ENCODE measurements at regions not wholly inside any gene's neighbourhood (a gene's known extent, or its start where the extent isn't known, plus 50 kb on each side); places are given as distances from the start of the nearest gene placed in this dataset.
"Not testable (repeated sequence)": the region's sequence is repeated elsewhere in the genome, so short reads cannot be mapped to it uniquely, and the experiment has no call there.

DNA sequence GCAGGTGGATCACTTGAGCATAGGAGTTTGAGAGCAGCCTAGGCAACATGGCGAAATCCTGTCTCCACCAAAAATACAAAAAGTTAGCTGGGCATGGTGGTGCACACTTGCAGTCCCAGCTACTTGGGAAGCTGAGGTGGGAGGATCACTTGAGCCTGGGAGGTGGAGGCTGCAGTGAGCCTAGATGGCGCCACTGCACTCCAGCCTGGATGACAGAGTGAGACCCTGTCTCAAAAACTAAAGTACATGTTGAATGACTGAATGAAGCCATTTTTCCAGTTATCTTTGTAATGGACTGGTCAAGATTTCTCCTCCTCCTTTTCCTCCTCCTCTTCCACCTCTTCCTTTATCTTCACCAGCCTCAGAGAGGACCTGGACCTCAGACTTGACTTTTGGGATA lies 272.0 kb downstream of the SMAD2 start:
- ATAC-seq (ENCODE audit: insufficient read depth, low read depth), result no peak
- TF ChIP-seq EZH2 (IDR thresholded peaks at IDR 0.05; ENCODE audit: borderline replicate concordance, low read depth, low read length, severe bottlenecking) (no peak), CTCF (IDR thresholded peaks at IDR 0.05; ENCODE audit: borderline replicate concordance, extremely low read depth, low read length, poor library complexity, severe bottlenecking) (no peak)

GRCh38 chr18:47654988-47655387 lies 275.5 kb downstream of the SMAD2 start:
- H3K27me3 ChIP-seq (ENCODE audit: insufficient read depth, low read length, poor library complexity), result peaks cover 12% of the 10 kb centered on the region
- no peak overlapping the region for H3K9ac ChIP-seq (ENCODE audit: low read depth, low read length)
- no peak overlapping the region for H3K4me3 ChIP-seq (ENCODE audit: low read depth in 1 of 2, low read length in 2 of 2)
- no peak overlapping the region for H2AFZ ChIP-seq (ENCODE audit: low read depth, low read length)
- ATAC-seq (ENCODE audit: insufficient read depth, low read depth) (no peak), DNase-seq (no peak)
- no peaks in the 10 kb centered on the region for H3K4me1 ChIP-seq (ENCODE audit: insufficient read depth, low read length)
- no peaks in the 10 kb centered on the region for H3K9me3 ChIP-seq (ENCODE audit: insufficient read depth, low read length, severe bottlenecking)
- no peaks in the 10 kb centered on the region for H4K20me1 ChIP-seq (ENCODE audit: insufficient read depth, low read length)
- no peaks in the 10 kb centered on the region for H3K79me2 ChIP-seq (ENCODE audit: insufficient read depth, low read length)
- H3K27ac ChIP-seq (ENCODE audit: low read length), result no peak overlapping the region
- H3K36me3 ChIP-seq (ENCODE audit: insufficient read depth, low read length), result no peaks in the 10 kb centered on the region
- H3K4me2 ChIP-seq (ENCODE audit: insufficient read depth, low read length), result no peak overlapping the region
- no peak for TF ChIP-seq EZH2 (IDR thresholded peaks at IDR 0.05; ENCODE audit: borderline replicate concordance, low read depth, low read length, severe bottlenecking)
- no peak for TF ChIP-seq CTCF (IDR thresholded peaks at IDR 0.05; ENCODE audit: borderline replicate concordance, extremely low read depth, low read length, poor library complexity, severe bottlenecking)

More for the DNA sequence above, 272.0 kb downstream of the SMAD2 start:
- Histone ChIP-seq H3K4me3 (ENCODE audit: low read depth in 1 of 2, low read length in 2 of 2) (no peak overlapping the region), H3K79me2 (ENCODE audit: insufficient read depth, low read length) (no peaks in the 10 kb centered on the region), H3K27ac (ENCODE audit: low read length) (no peak overlapping the region), H3K9ac (ENCODE audit: low read depth, low read length) (no peak overlapping the region), H3K4me2 (ENCODE audit: insufficient read depth, low read length) (no peak overlapping the region), H4K20me1 (ENCODE audit: insufficient read depth, low read length) (no peaks in the 10 kb centered on the region), H3K9me3 (ENCODE audit: insufficient read depth, low read length, severe bottlenecking) (no peaks in the 10 kb centered on the region), H2AFZ (ENCODE audit: low read depth, low read length) (no peak overlapping the region), H3K4me1 (ENCODE audit: insufficient read depth, low read length) (no peaks in the 10 kb centered on the region), H3K36me3 (ENCODE audit: insufficient read depth, low read length) (no peaks in the 10 kb centered on the region), H3K27me3 (ENCODE audit: insufficient read depth, low read length, poor library complexity) (peaks cover 9% of the 10 kb centered on the region)
- no peak for DNase-seq

DNA sequence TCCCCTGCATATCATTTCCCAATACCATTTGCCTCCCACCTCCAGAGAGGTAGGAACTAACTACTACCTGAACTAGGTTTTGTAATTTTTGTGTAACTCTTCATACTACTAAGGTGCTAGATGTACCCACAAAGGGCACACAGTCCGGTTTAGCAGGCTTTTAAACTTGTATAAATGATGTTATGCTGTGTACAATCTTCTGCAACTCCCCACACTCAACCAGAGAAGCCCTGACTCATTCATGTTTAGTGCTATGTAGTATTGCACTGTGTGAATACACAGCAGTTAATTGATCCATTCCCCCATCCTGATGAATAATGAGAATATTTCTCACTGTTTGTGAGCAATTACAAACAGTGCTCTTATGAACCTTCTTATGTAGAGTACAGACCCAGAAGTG lies 285.6 kb downstream of the SMAD2 start:
- H3K27ac ChIP-seq (ENCODE audit: low read length), result no peak overlapping the region
- no peaks in the 10 kb centered on the region for H3K4me1 ChIP-seq (ENCODE audit: insufficient read depth, low read length)
- H3K27me3 ChIP-seq (ENCODE audit: insufficient read depth, low read length, poor library complexity), result peaks cover 3% of the 10 kb centered on the region
- H3K4me3 ChIP-seq (ENCODE audit: low read depth in 1 of 2, low read length in 2 of 2), result no peak overlapping the region
- H3K9me3 ChIP-seq (ENCODE audit: insufficient read depth, low read length, severe bottlenecking), result no peaks in the 10 kb centered on the region
- DNase-seq (no peak), ATAC-seq (ENCODE audit: insufficient read depth, low read depth) (no peak)
- H2AFZ ChIP-seq (ENCODE audit: low read depth, low read length), result no peak overlapping the region
- H3K4me2 ChIP-seq (ENCODE audit: insufficient read depth, low read length), result no peak overlapping the region
- H4K20me1 ChIP-seq (ENCODE audit: insufficient read depth, low read length), result no peaks in the 10 kb centered on the region
- H3K79me2 ChIP-seq (ENCODE audit: insufficient read depth, low read length), result no peaks in the 10 kb centered on the region
- TF ChIP-seq EZH2 (IDR thresholded peaks at IDR 0.05; ENCODE audit: borderline replicate concordance, low read depth, low read length, severe bottlenecking) (no peak), CTCF (IDR thresholded peaks at IDR 0.05; ENCODE audit: borderline replicate concordance, extremely low read depth, low read length, poor library complexity, severe bottlenecking) (no peak)
- H3K9ac ChIP-seq (ENCODE audit: low read depth, low read length), result no peak overlapping the region
- no peaks in the 10 kb centered on the region for H3K36me3 ChIP-seq (ENCODE audit: insufficient read depth, low read length)

DNA sequence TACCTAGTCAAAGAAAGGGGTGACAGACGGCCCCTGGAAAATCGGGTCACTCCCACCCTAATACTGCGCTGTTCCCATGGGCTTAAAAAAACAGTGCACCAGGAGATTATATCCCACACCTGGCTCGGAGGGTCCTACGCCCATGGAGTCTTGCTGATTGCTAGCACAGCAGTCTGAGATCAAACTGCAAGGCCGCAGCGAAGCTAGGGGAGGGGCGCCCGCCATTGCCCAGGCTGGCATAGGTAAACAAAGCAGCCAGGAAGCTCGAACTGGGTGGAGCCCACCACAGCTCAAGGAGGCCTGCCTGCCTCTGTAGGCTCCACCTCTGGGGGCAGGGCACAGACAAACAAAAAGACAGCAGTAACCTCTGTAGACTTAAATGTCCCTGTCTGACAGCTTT lies 292.9 kb downstream of the SMAD2 start:
- H3K27ac ChIP-seq (ENCODE audit: low read length); H3K4me1 ChIP-seq (ENCODE audit: insufficient read depth, low read length); H3K4me2 ChIP-seq (ENCODE audit: insufficient read depth, low read length); DNase-seq; H3K9ac ChIP-seq (ENCODE audit: low read depth, low read length); H3K4me3 ChIP-seq (ENCODE audit: low read depth in 1 of 2, low read length in 2 of 2); H3K79me2 ChIP-seq (ENCODE audit: insufficient read depth, low read length); ATAC-seq (ENCODE audit: insufficient read depth, low read depth); H3K27me3 ChIP-seq (ENCODE audit: insufficient read depth, low read length, poor library complexity); H2AFZ ChIP-seq (ENCODE audit: low read depth, low read length); H4K20me1 ChIP-seq (ENCODE audit: insufficient read depth, low read length); H3K36me3 ChIP-seq (ENCODE audit: insufficient read depth, low read length); H3K9me3 ChIP-seq (ENCODE audit: insufficient read depth, low read length, severe bottlenecking): not testable (repeated sequence)

All from DND-41 (cell line).